AG04450 (cell line): ENCODE measurements at regions not wholly inside any gene's neighbourhood (a gene's known extent, or its start where the extent isn't known, plus 50 kb on each side); places are given as distances from the start of the nearest gene placed in this dataset.

Experiments
- CTCF ChIA-PET: fragments of 300-600, 350-600 bp; formaldehyde crosslinking; extraction: SDS; loops from one replicate; lab custom pipeline; 2022; ENCODE audit warnings: antibody characterized with exemption, inconsistent platforms; lab: Charles Lee
- POLR2A ChIA-PET: fragments of 350-600 bp; formaldehyde crosslinking; extraction: SDS; loops from one replicate; lab custom pipeline; 2021; ENCODE audit warnings: antibody characterized with exemption, inconsistent platforms; lab: Yijun Ruan, JAX
- DNase-seq: peaks from one replicate; pipeline ENCODE4 v3.0.0-alpha.2; 2011; ENCODE audit warnings: low read depth, low spot score
- H3K27ac ChIP-seq: one replicate; pipeline ENCODE4 v1.5.1; 2012; ENCODE audit warnings: low read depth, low read length, control low read depth
- H3K27me3 ChIP-seq: one replicate; pipeline ENCODE4 v1.6.0; 2012; ENCODE audit warnings: low read length; ENCODE audit not compliant: control insufficient read depth, insufficient read depth
- H3K4me3 ChIP-seq: 2 replicates; pipeline ENCODE4 v1.5.1; 2011; ENCODE audit warnings: mild to moderate bottlenecking, low read depth, low read length, control low read depth
- H3K9me3 ChIP-seq: 2 replicates; pipeline ENCODE4 v1.5.1; 2012; ENCODE audit warnings: low read length; ENCODE audit not compliant: control insufficient read depth, insufficient read depth
- CTCF ChIP-seq: IDR thresholded peaks from 2 replicates; pipeline ENCODE4 v1.5.1; 2011; ENCODE audit warnings: low read depth, low read length, control low read depth, inconsistent platforms

- Histone ChIP-seq H3K27ac (no peak overlapping the region), H3K4me3 (no peak overlapping the region), H3K9me3 (no peaks in the 10 kb centered on the region), H3K27me3 (no peaks in the 10 kb centered on the region)
- DNase-seq: no peak
- no peak for TF ChIP-seq CTCF
- POLR2A ChIA-PET: no interaction called here
- CTCF ChIA-PET: no interaction called here
Observed at GRCh38 chr4:123216946-123217345, 179.6 kb upstream of the SPRY1 start.

GRCh38 chr4:123217664-123218063 is 178.9 kb upstream of the SPRY1 start:
- H3K4me3 ChIP-seq: no peak overlapping the region
- no peak for TF ChIP-seq CTCF
- DNase-seq: no peak
- ChIA-PET CTCF (no interaction called here), POLR2A (no interaction called here)
- no peaks in the 10 kb centered on the region for H3K9me3 ChIP-seq
- no peaks in the 10 kb centered on the region for H3K27me3 ChIP-seq
- H3K27ac ChIP-seq: no peak overlapping the region

- H3K9me3 ChIP-seq: no peaks in the 10 kb centered on the region
- no peaks in the 10 kb centered on the region for H3K27me3 ChIP-seq
- DNase-seq: no peak
- ChIA-PET CTCF (no interaction called here), POLR2A (no interaction called here)
- TF ChIP-seq CTCF: no peak
- H3K4me3 ChIP-seq: no peak overlapping the region
- H3K27ac ChIP-seq: no peak overlapping the region
Observed at GRCh38 chr4:123218981-123219380, 177.6 kb upstream of the SPRY1 start.

GRCh38 chr4:123229286-123229685 is 167.3 kb upstream of the SPRY1 start:
- H3K9me3 ChIP-seq: no peaks in the 10 kb centered on the region
- CTCF ChIA-PET: no interaction called here
- DNase-seq: no peak
- no peaks in the 10 kb centered on the region for H3K27me3 ChIP-seq
- POLR2A ChIA-PET: no interaction called here
- no peak for TF ChIP-seq CTCF
- H3K27ac ChIP-seq: no peak overlapping the region
- no peak overlapping the region for H3K4me3 ChIP-seq

- ChIA-PET POLR2A (no interaction called here), CTCF (no interaction called here)
- DNase-seq: no peak
- TF ChIP-seq CTCF: no peak
- no peaks in the 10 kb centered on the region for H3K9me3 ChIP-seq
- no peak overlapping the region for H3K4me3 ChIP-seq
- no peaks in the 10 kb centered on the region for H3K27me3 ChIP-seq
- H3K27ac ChIP-seq: no peak overlapping the region
Observed at GRCh38 chr4:123230061-123230460, 166.5 kb upstream of the SPRY1 start.
